Panc1 (cell line): ENCODE measurements at regions not wholly inside any gene's neighbourhood (a gene's known extent, or its start where the extent isn't known, plus 50 kb on each side); places are given as distances from the start of the nearest gene placed in this dataset.

ENCODE experiments used
- CTCF ChIP-seq: fragments of 450-650 bp; IDR thresholded peaks from 2 replicates; pipeline ENCODE4 v1.5.1; 2017; ENCODE audit warnings: mild to moderate bottlenecking
- POLR2AphosphoS5 ChIP-seq: IDR thresholded peaks from 2 replicates; pipeline ENCODE4 v1.6.1; 2012; ENCODE audit warnings: mild to moderate bottlenecking, low read depth, low read length, moderate library complexity
- TCF7L2 ChIP-seq: IDR thresholded peaks from 2 replicates; pipeline ENCODE4 v1.6.1; 2011; ENCODE audit warnings: mild to moderate bottlenecking, low read depth, low read length, inconsistent platforms
- TF ChIP-seq, protein P1 (sequence below), 2 experiments: IDR thresholded peaks; 2 replicates each; pipeline ENCODE4 v1.6.1; 2011 to 2012; ENCODE audit warnings: low read depth in 2 of 2, control low read depth in 1 of 2, low read length in 1 of 2, mild to moderate bottlenecking in 1 of 2, moderate library complexity in 1 of 2; ENCODE audit not compliant: insufficient read depth in 1 of 2

DNA sequence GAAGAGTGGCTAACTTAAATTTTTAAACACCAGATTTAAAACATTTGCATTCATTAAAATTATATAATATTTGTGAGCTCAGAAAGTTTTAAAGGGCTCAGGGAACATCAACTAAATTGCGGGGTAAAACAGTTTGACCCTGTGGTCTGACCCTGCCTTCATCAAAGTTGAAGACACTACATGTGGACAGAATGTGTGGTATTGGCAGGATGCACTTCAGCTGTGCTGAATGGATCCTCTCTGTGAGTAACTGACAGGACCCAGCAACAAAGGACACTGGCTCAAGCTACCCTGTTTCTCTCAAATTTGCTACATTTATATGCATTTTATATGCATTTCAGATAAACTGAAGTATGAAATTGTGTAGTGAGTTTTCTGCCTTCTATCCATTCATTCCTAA, 288.5 kb downstream of the ZNF608 start:
- no peak for TF ChIP-seq CTCF
- TF ChIP-seq POLR2AphosphoS5 = no peak
- TF ChIP-seq, protein P1, sequence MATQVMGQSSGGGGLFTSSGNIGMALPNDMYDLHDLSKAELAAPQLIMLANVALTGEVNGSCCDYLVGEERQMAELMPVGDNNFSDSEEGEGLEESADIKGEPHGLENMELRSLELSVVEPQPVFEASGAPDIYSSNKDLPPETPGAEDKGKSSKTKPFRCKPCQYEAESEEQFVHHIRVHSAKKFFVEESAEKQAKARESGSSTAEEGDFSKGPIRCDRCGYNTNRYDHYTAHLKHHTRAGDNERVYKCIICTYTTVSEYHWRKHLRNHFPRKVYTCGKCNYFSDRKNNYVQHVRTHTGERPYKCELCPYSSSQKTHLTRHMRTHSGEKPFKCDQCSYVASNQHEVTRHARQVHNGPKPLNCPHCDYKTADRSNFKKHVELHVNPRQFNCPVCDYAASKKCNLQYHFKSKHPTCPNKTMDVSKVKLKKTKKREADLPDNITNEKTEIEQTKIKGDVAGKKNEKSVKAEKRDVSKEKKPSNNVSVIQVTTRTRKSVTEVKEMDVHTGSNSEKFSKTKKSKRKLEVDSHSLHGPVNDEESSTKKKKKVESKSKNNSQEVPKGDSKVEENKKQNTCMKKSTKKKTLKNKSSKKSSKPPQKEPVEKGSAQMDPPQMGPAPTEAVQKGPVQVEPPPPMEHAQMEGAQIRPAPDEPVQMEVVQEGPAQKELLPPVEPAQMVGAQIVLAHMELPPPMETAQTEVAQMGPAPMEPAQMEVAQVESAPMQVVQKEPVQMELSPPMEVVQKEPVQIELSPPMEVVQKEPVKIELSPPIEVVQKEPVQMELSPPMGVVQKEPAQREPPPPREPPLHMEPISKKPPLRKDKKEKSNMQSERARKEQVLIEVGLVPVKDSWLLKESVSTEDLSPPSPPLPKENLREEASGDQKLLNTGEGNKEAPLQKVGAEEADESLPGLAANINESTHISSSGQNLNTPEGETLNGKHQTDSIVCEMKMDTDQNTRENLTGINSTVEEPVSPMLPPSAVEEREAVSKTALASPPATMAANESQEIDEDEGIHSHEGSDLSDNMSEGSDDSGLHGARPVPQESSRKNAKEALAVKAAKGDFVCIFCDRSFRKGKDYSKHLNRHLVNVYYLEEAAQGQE (IDR thresholded peaks at IDR 0.05; ENCODE audit: insufficient read depth in 1 of 2, low read depth in 2 of 2, low read length in 1 of 2) = no peak
- TF ChIP-seq TCF7L2 = no peak
